GM12878 (cell line): ENCODE measurements at regions not wholly inside any gene's neighbourhood (a gene's known extent, or its start where the extent isn't known, plus 50 kb on each side); places are given as distances from the start of the nearest gene placed in this dataset.

ENCODE experiments used
- CBX3 ChIP-seq: fragments of 200-600 bp; sonication (generic); IDR thresholded peaks from 2 replicates; pipeline ENCODE4 v1.6.1; 2016; ENCODE audit warnings: low read depth, borderline replicate concordance
- CEBPB ChIP-seq, 2 experiments: fragments of 150-350 bp in 1 of 2; IDR thresholded peaks; 2 replicates each; pipeline ENCODE4 v1.6.1; 2012 to 2014; ENCODE audit warnings: low read depth in 2 of 2, low read length in 2 of 2, borderline replicate concordance in 1 of 2, inconsistent platforms in 1 of 2
- CHD2 ChIP-seq: IDR thresholded peaks from 2 replicates; pipeline ENCODE4 v1.6.1; 2011; ENCODE audit warnings: low read depth, low read length, improper control_type of control experiment, borderline replicate concordance
- CREM ChIP-seq: IDR thresholded peaks from 2 replicates; pipeline ENCODE4 v1.6.1; 2014; ENCODE audit warnings: antibody characterized with exemption, low read depth
- EZH2 ChIP-seq: IDR thresholded peaks from 2 replicates; pipeline ENCODE4 v1.6.1; 2012; ENCODE audit warnings: low read depth, mild to moderate bottlenecking, control low read depth, inconsistent platforms, low read length, borderline replicate concordance; ENCODE audit not compliant: control insufficient read depth
- HDAC2 ChIP-seq: fragments of 200-600 bp; sonication (generic); IDR thresholded peaks from 2 replicates; pipeline ENCODE4 v1.6.1; 2017
- JUNB ChIP-seq: IDR thresholded peaks from 2 replicates; pipeline ENCODE4 v1.6.1; 2016; ENCODE audit warnings: antibody characterized with exemption, mild to moderate bottlenecking
- KDM1A ChIP-seq: fragments of 200-600 bp; sonication (generic); IDR thresholded peaks from 2 replicates; pipeline ENCODE4 v1.6.1; 2016; ENCODE audit warnings: borderline replicate concordance
- SMAD1 ChIP-seq: fragments of 450-650 bp; IDR thresholded peaks from 2 replicates; pipeline ENCODE4 v1.6.1; 2018; ENCODE audit warnings: mild to moderate bottlenecking, low read depth; ENCODE audit not compliant: partially characterized antibody
- SMC3 ChIP-seq: IDR thresholded peaks from 2 replicates; pipeline ENCODE4 v1.6.1; 2011; ENCODE audit warnings: low read length, improper control_type of control experiment, borderline replicate concordance
- SUZ12 ChIP-seq: fragments of 200-600 bp; sonication (generic); IDR thresholded peaks from one replicate; pipeline ENCODE4 v1.6.1; 2018; ENCODE audit warnings: antibody characterized with exemption, mild to moderate bottlenecking; ENCODE audit not compliant: unreplicated experiment
- TF ChIP-seq, protein P1 (sequence below), 3 experiments: IDR thresholded peaks in 2 of 3; conservative IDR thresholded peaks in 1 of 3; 2 replicates each; pipeline ENCODE4 v1.5.1; 2011; ENCODE audit warnings: low read depth in 3 of 3, low read length in 3 of 3, mild to moderate bottlenecking in 3 of 3, control low read depth in 2 of 3, moderate library complexity in 2 of 3, inconsistent platforms in 1 of 3, mixed read lengths in 1 of 3; ENCODE audit not compliant: control insufficient read depth in 2 of 3, insufficient read depth in 1 of 3; ENCODE audit errors: extremely low read depth in 1 of 3
- TF ChIP-seq, protein P2 (sequence below): fragments of 450-650 bp; IDR thresholded peaks from 2 replicates; pipeline ENCODE4 v1.6.1; 2016; ENCODE audit warnings: mild to moderate bottlenecking

DNA sequence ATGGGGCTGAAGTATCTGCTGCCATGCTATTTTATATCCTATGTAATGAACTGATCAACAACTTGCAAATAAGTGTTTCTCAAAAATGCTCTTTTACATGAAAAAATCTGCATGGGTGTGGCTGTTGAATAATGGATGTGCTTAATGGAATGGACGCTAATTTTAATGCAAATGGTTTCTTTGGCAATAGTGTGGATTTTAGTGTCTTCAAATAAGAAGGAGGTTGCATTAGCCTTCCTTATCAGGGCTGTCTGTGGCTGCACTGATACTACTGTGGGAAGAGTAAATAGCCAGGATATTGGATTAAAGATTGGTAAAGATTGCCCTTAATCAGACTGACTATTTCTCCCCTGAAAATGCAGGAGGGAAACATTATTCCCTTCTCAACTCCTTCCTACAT is 121.9 kb upstream of the STK32A start:
- TF ChIP-seq, protein P1, sequence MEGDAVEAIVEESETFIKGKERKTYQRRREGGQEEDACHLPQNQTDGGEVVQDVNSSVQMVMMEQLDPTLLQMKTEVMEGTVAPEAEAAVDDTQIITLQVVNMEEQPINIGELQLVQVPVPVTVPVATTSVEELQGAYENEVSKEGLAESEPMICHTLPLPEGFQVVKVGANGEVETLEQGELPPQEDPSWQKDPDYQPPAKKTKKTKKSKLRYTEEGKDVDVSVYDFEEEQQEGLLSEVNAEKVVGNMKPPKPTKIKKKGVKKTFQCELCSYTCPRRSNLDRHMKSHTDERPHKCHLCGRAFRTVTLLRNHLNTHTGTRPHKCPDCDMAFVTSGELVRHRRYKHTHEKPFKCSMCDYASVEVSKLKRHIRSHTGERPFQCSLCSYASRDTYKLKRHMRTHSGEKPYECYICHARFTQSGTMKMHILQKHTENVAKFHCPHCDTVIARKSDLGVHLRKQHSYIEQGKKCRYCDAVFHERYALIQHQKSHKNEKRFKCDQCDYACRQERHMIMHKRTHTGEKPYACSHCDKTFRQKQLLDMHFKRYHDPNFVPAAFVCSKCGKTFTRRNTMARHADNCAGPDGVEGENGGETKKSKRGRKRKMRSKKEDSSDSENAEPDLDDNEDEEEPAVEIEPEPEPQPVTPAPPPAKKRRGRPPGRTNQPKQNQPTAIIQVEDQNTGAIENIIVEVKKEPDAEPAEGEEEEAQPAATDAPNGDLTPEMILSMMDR (IDR thresholded peaks at IDR 0.05 in 2 of 3, conservative IDR thresholded peaks at IDR 0.05 in 1 of 3; ENCODE audit: control insufficient read depth in 2 of 3, extremely low read depth in 1 of 3, insufficient read depth in 1 of 3, low read depth in 3 of 3, low read length in 3 of 3), result no peak
- TF ChIP-seq CHD2 (no peak), SMAD1 (no peak), JUNB (no peak), CEBPB (IDR thresholded peaks at IDR 0.05; ENCODE audit: borderline replicate concordance in 1 of 2, low read depth in 2 of 2, low read length in 2 of 2) (no peak), CREM (no peak), CBX3 (no peak), SMC3 (no peak), HDAC2 (no peak), EZH2 (no peak), SUZ12 (no peak), KDM1A (no peak)
- TF ChIP-seq, protein P2, sequence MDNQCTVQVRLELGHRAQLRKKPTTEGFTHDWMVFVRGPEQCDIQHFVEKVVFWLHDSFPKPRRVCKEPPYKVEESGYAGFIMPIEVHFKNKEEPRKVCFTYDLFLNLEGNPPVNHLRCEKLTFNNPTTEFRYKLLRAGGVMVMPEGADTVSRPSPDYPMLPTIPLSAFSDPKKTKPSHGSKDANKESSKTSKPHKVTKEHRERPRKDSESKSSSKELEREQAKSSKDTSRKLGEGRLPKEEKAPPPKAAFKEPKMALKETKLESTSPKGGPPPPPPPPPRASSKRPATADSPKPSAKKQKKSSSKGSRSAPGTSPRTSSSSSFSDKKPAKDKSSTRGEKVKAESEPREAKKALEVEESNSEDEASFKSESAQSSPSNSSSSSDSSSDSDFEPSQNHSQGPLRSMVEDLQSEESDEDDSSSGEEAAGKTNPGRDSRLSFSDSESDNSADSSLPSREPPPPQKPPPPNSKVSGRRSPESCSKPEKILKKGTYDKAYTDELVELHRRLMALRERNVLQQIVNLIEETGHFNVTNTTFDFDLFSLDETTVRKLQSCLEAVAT, result no peak
